Fibroblast of pulmonary artery (primary cell): ENCODE measurements at regions not wholly inside any gene's neighbourhood (a gene's known extent, or its start where the extent isn't known, plus 50 kb on each side); places are given as distances from the start of the nearest gene placed in this dataset.
"Not testable (repeated sequence)": the region's sequence is repeated elsewhere in the genome, so short reads cannot be mapped to it uniquely, and the experiment has no call there.

Experiments
- DNase-seq: peaks from one replicate; pipeline ENCODE4 v3.0.0-alpha.2; 2010; ENCODE audit warnings: low read depth
- H3K4me3 ChIP-seq: replicated peaks from 2 replicates; pipeline ENCODE4 v1.5.1; 2011; ENCODE audit warnings: low read depth, mild to moderate bottlenecking, control low read depth, low read length, moderate library complexity
- CTCF ChIP-seq: IDR thresholded peaks from 2 replicates; pipeline ENCODE4 v1.5.1; 2011; ENCODE audit warnings: mild to moderate bottlenecking, control low read depth, low read length, inconsistent platforms; ENCODE audit errors: missing control alignments

GRCh38 chr7:81404669-81405068, 365.2 kb downstream of the HGF start:
- no peak overlapping the region for H3K4me3 ChIP-seq
- no peak for TF ChIP-seq CTCF
- no peak for DNase-seq

- DNase-seq, result peak; percentile 48
- no peak for TF ChIP-seq CTCF
- no peak overlapping the region for H3K4me3 ChIP-seq
Observed at GRCh38 chr7:81402227-81402626, 367.6 kb downstream of the HGF start.

GRCh38 chr7:81399471-81399870, 370.4 kb downstream of the HGF start:
- DNase-seq, result peak; percentile 30
- TF ChIP-seq CTCF, result no peak
- H3K4me3 ChIP-seq, result no peak overlapping the region

- TF ChIP-seq CTCF, result no peak
- H3K4me3 ChIP-seq, result no peak overlapping the region
- DNase-seq, result no peak
Observed at GRCh38 chr7:81394029-81394428, 375.8 kb downstream of the HGF start.

GRCh38 chr7:81393018-81393417, 376.8 kb downstream of the HGF start:
- DNase-seq, result no peak
- no peak for TF ChIP-seq CTCF
- no peak overlapping the region for H3K4me3 ChIP-seq

- no peak for DNase-seq
- no peak overlapping the region for H3K4me3 ChIP-seq
- TF ChIP-seq CTCF, result no peak
Observed at GRCh38 chr7:81385370-81385769, 384.5 kb downstream of the HGF start.

- no peak for DNase-seq
- no peak overlapping the region for H3K4me3 ChIP-seq
- TF ChIP-seq CTCF, result no peak
Observed at GRCh38 chr7:81383846-81384245, 386.0 kb downstream of the HGF start.

GRCh38 chr7:81374641-81375040, 395.2 kb downstream of the HGF start:
- DNase-seq, H3K4me3 ChIP-seq: not testable (repeated sequence)
